Right lobe of liver (tissue), 4 donors: ENCODE measurements at regions not wholly inside any gene's neighbourhood (a gene's known extent, or its start where the extent isn't known, plus 50 kb on each side); places are given as distances from the start of the nearest gene placed in this dataset.

Experiments used
- CTCF ChIP-seq, 4 donors: fragments of 200-600 bp in 3 of 4; fragments of 450-650 bp in 1 of 4; IDR thresholded peaks; one replicate each; pipeline versions ENCODE4 v1.5.1 to v1.8.0; 2016 to 2022; ENCODE audit warnings: antibody characterized with exemption in 4 of 4, mild to moderate bottlenecking in 2 of 4
- POLR2A ChIP-seq: fragments of 450-650 bp; IDR thresholded peaks from one replicate; pipeline ENCODE4 v1.6.1; 2017; ENCODE audit warnings: antibody characterized with exemption, mild to moderate bottlenecking
- donor health status: DM: no; HTN: no; CAD: no.
- donor health status: DM: no; HTN: no; CAD: no.
- donor health status: DM: no; HTN: yes; CAD: no.

DNA sequence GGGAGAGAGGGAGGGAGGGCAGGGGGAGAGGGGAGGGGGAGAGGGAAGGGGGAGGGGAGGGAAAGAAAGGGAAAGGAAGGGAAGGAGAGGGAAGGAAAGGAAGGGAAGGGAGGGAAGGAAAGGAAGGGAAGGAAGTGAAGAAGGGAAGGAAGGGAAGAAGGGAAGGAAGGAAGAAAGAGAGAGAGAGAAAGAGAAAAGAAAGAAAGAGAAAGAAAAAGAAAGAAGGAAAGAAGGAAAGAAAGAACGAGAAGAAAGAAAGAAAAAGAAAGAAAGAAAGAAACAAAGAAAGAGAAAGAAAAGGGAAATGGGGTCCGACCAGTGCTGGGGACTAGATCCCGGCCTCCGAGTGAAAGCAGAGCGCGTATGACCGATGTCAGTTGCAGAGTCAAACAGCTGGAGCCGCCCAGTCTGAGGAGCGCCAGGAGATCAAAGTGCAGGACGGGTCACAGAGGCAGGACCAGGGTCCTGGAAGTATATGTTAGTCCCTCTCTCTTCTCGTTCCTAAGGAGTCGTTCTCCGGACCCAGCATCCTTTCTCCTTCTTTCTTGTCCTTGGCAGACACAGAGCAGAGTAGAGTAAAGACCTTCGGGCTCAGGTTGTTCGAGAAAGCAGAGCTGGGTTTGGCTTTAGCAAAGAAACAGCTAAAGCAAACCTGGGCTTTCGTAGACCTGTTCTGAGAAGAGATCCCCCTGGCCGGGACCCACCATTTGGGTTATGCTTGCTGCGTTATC lies 305.4 kb upstream of the MSX2 start:
- TF ChIP-seq POLR2A (no peak), CTCF (IDR thresholded peaks at IDR 0.05) (no peak)
